Spleen (tissue), 7 donors: ENCODE measurements at regions not wholly inside any gene's neighbourhood (a gene's known extent, or its start where the extent isn't known, plus 50 kb on each side); places are given as distances from the start of the nearest gene placed in this dataset.

Experiments
- CTCF ChIP-seq, 11 experiments: fragments of 200-600 bp in 7 of 11; fragments of 450-650 bp in 4 of 11; sonication (generic) in 4 of 11; IDR thresholded peaks in 8 of 11; conservative IDR thresholded peaks in 3 of 11; 1 replicate in 7 of 11; 2 replicates in 4 of 11; pipeline versions ENCODE4 v1.4.0 to v1.8.0; 2016 to 2021; ENCODE audit warnings: antibody characterized with exemption in 11 of 11, inconsistent platforms in 4 of 11, mild to moderate bottlenecking in 1 of 11
- POLR2A ChIP-seq, 3 donors: fragments of 450-650 bp; IDR thresholded peaks; one replicate each; pipeline ENCODE4 v1.5.1; 2017; ENCODE audit warnings: antibody characterized with exemption in 3 of 3, mild to moderate bottlenecking in 1 of 3
- POLR2AphosphoS5 ChIP-seq, 3 donors: sonication (generic); formaldehyde crosslinking; IDR thresholded peaks; one replicate each; pipeline ENCODE4 v1.5.1; 2017; ENCODE audit warnings: antibody characterized with exemption in 3 of 3
- donor health status: DM: no; HTN: no; CAD: no; lungs with moderate emphysema.
- donor health status: DM: no; HTN: no; CAD: no.
- donor health status: DM: no; HTN: no; CAD: no.

- TF ChIP-seq CTCF (IDR thresholded peaks at IDR 0.05 in 8 of 11, conservative IDR thresholded peaks at IDR 0.05 in 3 of 11) (no peak), POLR2A (IDR thresholded peaks at IDR 0.05) (no peak), POLR2AphosphoS5 (IDR thresholded peaks at IDR 0.05) (no peak)
These were observed 260.0 kb upstream of the HS6ST1 start for GRCh38 chr2:128578406-128579390.
